ENCODE measurements at regions not wholly inside any gene's neighbourhood (a gene's known extent, or its start where the extent isn't known, plus 50 kb on each side); places are given as distances from the start of the nearest gene placed in this dataset.

DNA sequence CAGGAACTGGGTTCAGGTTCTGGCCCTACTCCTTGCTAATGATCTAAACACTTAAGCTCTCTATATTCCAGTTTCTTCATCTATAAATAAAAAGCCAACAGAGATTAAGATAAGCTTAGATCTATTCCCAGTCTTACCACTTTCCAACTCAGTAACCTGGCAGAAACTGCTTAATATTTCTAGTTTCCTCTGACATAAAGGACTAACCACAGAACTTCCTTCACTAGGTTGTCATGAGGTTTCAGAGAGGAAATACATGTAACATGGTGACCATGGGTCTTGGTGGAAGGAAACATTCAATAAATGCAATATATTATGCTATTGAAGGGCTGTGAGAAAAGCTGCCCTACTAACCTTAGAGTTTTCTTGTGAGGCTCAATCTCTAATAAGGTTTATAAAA lies 114.4 kb upstream of the PDE1A start:
- Histone ChIP-seq H3K36me3 (no peaks in the 10 kb centered on the region), H3K4me1 (no peaks in the 10 kb centered on the region), H3K9me3 (no peaks in the 10 kb centered on the region), H3K27me3 (no peaks in the 10 kb centered on the region), H3K4me3 (no peak overlapping the region), H3K27ac (no peak overlapping the region)
- no peak for DNase-seq (ENCODE audit: low spot score in 2 of 2)
- TF ChIP-seq POLR2A (IDR thresholded peaks at IDR 0.05) (no peak), EP300 (IDR thresholded peaks at IDR 0.05) (no peak), POLR2AphosphoS5 (IDR thresholded peaks at IDR 0.05) (no peak)
- TF ChIP-seq, protein P1, sequence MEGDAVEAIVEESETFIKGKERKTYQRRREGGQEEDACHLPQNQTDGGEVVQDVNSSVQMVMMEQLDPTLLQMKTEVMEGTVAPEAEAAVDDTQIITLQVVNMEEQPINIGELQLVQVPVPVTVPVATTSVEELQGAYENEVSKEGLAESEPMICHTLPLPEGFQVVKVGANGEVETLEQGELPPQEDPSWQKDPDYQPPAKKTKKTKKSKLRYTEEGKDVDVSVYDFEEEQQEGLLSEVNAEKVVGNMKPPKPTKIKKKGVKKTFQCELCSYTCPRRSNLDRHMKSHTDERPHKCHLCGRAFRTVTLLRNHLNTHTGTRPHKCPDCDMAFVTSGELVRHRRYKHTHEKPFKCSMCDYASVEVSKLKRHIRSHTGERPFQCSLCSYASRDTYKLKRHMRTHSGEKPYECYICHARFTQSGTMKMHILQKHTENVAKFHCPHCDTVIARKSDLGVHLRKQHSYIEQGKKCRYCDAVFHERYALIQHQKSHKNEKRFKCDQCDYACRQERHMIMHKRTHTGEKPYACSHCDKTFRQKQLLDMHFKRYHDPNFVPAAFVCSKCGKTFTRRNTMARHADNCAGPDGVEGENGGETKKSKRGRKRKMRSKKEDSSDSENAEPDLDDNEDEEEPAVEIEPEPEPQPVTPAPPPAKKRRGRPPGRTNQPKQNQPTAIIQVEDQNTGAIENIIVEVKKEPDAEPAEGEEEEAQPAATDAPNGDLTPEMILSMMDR (IDR thresholded peaks at IDR 0.05) = no peak

DNA sequence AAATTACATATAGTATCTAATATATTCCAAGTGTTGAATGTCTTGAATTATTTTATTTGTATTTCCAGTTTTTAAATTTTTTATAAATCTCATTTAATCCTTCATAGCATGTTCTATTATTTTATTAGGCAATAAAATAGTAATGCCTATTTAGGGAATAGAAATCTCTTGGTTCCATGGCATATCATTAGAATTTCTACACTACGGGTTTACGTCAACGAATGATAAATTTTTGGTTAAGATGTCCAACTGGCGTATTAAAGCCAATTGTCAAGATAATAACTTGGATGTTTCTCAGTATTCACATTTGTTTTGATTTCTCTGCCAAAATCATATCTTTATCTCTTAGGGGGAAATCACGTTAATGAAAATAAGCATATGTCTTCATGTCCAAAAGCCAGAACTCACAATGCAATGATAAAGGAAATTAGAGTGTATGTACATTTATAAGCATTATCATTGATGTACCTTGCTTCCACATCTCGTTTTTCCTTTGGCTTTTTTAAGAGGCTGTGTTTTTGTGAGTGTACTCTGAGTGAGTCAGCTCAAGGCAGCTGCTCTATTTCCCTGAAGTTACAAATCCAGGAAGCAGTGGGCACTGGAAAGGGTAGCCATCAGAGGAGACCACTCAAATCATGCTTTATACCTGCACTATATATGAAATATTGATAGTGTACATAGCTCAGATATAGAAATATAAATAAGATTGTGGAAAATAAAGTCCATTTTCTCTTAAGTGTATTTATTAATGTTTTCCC lies 115.8 kb upstream of the PDE1A start:
- Histone ChIP-seq H3K9me3 (no peaks in the 10 kb centered on the region), H3K27ac (no peak overlapping the region), H3K4me1 (no peaks in the 10 kb centered on the region), H3K27me3 (no peaks in the 10 kb centered on the region), H3K4me3 (no peak overlapping the region), H3K36me3 (no peaks in the 10 kb centered on the region)
- 84% methylated on average over 6 of the region's 6 CpGs for WGBS
- DNase-seq (ENCODE audit: low spot score in 2 of 2) = no peak
- TF ChIP-seq EP300 (IDR thresholded peaks at IDR 0.05) = no peak
- TF ChIP-seq POLR2AphosphoS5 (IDR thresholded peaks at IDR 0.05) = no peak
- TF ChIP-seq, protein P1 (IDR thresholded peaks at IDR 0.05) = no peak
- no peak for TF ChIP-seq POLR2A (IDR thresholded peaks at IDR 0.05)

DNA sequence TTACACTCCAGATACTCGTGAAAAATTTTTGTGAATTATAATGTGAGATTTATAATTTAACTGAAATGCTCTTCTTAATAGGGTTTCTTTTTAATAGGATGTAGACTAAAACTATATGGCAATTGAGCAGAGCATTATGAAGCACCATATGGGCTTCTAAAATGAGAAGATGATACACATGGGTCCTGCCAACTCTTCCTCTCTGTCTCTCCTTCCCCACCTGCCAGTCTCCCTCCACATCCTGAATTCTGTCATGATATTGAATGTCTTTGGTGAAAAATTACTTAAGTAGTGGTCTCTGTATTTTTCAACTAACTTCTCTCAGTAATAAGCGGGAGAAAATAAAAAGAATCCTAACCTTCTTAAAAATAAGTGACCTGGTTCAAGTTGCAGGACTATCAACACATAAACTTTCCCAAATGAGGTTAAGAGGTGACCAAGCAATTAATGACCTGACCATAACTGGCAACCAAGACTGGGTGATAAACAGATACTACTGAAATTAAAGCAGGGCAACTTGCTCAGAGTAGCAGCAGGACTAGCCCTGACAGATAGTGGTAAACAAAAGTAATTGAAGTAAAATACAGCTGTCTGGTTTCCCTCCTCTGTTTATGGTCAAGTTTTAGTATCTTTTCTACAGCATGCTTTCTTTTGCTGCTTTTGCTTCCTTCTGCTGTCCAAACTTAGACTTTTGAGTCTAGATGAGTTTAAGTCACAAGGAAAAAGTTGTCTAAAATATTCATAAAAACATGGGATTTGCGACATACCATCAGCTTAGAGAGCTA lies 117.1 kb upstream of the PDE1A start:
- Histone ChIP-seq H3K36me3 (no peaks in the 10 kb centered on the region), H3K27me3 (no peaks in the 10 kb centered on the region), H3K9me3 (no peaks in the 10 kb centered on the region), H3K4me1 (no peaks in the 10 kb centered on the region), H3K27ac (no peak overlapping the region), H3K4me3 (no peak overlapping the region)
- TF ChIP-seq POLR2A (IDR thresholded peaks at IDR 0.05) (no peak), POLR2AphosphoS5 (IDR thresholded peaks at IDR 0.05) (no peak), EP300 (IDR thresholded peaks at IDR 0.05) (no peak)
- TF ChIP-seq, protein P1 (IDR thresholded peaks at IDR 0.05) = no peak
- no peak for DNase-seq (ENCODE audit: low spot score in 2 of 2)
- WGBS = 94% methylated on average over 3 of the region's 3 CpGs

DNA sequence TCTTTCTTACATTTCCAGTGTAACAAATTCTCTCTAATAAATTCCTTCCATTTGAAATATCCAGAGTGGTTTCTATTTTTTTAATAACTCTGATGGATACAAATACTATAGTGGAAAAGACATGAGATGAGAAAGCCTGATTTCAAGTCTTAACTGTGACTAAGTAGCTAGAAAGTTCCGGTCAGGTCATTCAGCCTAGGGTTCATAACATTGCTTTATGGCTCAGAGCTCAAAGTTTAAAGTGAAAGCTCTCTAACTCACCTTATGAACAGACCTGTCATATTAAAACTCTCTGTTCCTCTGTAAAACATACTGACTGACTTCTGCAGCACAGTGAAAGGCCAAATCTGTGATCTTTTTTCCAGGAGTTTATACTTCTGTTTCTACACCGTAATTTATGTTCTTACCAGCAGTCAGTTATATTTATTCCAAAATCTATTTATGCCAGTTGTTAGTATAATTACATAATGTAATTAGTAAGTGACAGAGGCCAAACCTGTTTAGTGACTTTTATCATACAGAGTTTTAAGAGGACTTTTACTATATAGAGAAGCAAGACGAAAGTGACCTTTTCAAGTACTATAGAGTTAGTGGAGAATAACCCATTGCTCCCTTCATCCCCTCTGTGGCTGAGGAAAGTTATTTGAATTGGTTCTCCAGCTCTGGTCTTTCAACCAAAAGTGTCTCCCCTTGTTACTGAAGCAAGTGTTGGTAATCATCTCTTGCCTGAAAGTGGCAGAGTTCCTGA lies 118.8 kb upstream of the PDE1A start:
- Histone ChIP-seq H3K36me3 (no peaks in the 10 kb centered on the region), H3K27me3 (no peaks in the 10 kb centered on the region), H3K27ac (no peak overlapping the region), H3K4me1 (no peaks in the 10 kb centered on the region), H3K9me3 (no peaks in the 10 kb centered on the region), H3K4me3 (no peak overlapping the region)
- TF ChIP-seq POLR2A (IDR thresholded peaks at IDR 0.05) (no peak), EP300 (IDR thresholded peaks at IDR 0.05) (no peak), POLR2AphosphoS5 (IDR thresholded peaks at IDR 0.05) (no peak)
- TF ChIP-seq, protein P1 (IDR thresholded peaks at IDR 0.05) = no peak
- WGBS = 60% methylated on average over 3 of the region's 3 CpGs
- DNase-seq (ENCODE audit: low spot score in 2 of 2) = no peak
